Adrenal gland (tissue), 5 donors: ENCODE measurements at regions not wholly inside any gene's neighbourhood (a gene's known extent, or its start where the extent isn't known, plus 50 kb on each side); places are given as distances from the start of the nearest gene placed in this dataset.

Experiments
- POLR2A ChIP-seq, 2 donors: fragments of 450-650 bp; IDR thresholded peaks; one replicate each; pipeline ENCODE4 v1.6.1; 2017; ENCODE audit warnings: antibody characterized with exemption in 2 of 2, mild to moderate bottlenecking in 2 of 2, moderate library complexity in 1 of 2
- TF ChIP-seq, protein P1 (sequence below), 6 experiments: fragments of 450-650 bp in 4 of 6; fragments of 200-600 bp in 2 of 6; sonication (generic) in 1 of 6; IDR thresholded peaks; 1 replicate in 5 of 6; 2 replicates in 1 of 6; pipeline versions ENCODE4 v1.5.1 to v1.8.0; 2016 to 2021; ENCODE audit warnings: antibody characterized with exemption in 6 of 6, mild to moderate bottlenecking in 2 of 6, moderate library complexity in 1 of 6
- donor health status: DM: no; HTN: no; CAD: no.

DNA sequence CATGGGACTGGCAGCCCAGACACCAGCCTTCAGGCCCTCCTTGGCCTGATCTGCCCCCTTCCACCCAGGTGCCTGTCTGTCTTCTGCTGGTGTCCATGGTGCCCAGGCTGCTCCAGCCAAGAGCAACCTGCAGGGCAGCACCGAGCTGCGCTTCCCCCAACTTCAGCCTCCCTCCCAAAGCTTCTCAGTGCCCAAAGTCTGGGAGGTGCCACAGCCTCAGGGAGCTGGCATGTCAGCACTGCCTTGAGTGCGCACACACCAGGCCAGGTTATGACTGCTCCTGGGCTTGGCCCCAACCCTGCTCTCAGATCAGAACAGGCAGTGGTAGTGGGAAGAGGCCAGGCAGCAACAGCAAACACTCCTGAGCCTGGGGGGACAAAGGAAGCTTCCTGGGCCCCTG is 304.6 kb upstream of the NRG3 start:
- TF ChIP-seq POLR2A (IDR thresholded peaks at IDR 0.05): no peak
- TF ChIP-seq, protein P1, sequence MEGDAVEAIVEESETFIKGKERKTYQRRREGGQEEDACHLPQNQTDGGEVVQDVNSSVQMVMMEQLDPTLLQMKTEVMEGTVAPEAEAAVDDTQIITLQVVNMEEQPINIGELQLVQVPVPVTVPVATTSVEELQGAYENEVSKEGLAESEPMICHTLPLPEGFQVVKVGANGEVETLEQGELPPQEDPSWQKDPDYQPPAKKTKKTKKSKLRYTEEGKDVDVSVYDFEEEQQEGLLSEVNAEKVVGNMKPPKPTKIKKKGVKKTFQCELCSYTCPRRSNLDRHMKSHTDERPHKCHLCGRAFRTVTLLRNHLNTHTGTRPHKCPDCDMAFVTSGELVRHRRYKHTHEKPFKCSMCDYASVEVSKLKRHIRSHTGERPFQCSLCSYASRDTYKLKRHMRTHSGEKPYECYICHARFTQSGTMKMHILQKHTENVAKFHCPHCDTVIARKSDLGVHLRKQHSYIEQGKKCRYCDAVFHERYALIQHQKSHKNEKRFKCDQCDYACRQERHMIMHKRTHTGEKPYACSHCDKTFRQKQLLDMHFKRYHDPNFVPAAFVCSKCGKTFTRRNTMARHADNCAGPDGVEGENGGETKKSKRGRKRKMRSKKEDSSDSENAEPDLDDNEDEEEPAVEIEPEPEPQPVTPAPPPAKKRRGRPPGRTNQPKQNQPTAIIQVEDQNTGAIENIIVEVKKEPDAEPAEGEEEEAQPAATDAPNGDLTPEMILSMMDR (IDR thresholded peaks at IDR 0.05): no peak
